HepG2 (cell line): ENCODE measurements at regions not wholly inside any gene's neighbourhood (a gene's known extent, or its start where the extent isn't known, plus 50 kb on each side); places are given as distances from the start of the nearest gene placed in this dataset.
A peak's percentile ranks its signal among the peaks of the same experiment; 100 is the strongest.

Experiments used
- HBP1 ChIP-seq: IDR thresholded peaks from 2 replicates; pipeline ENCODE4 v1.6.1; 2016; ENCODE audit warnings: low read depth, control low read depth
- MIXL1 ChIP-seq: IDR thresholded peaks from 2 replicates; pipeline ENCODE4 v1.6.1; 2016
- NFKB2 ChIP-seq: sonication (generic); formaldehyde crosslinking; IDR thresholded peaks from 2 replicates; pipeline ENCODE4 v1.4.0; 2020; ENCODE audit warnings: missing genetic modification reagents, borderline replicate concordance
- PHF5A ChIP-seq: IDR thresholded peaks from one replicate; pipeline ENCODE4 v1.6.1; 2018; ENCODE audit warnings: low read depth, missing genetic modification reagents; ENCODE audit not compliant: unreplicated experiment
- POGZ ChIP-seq: sonication (generic); formaldehyde crosslinking; IDR thresholded peaks from 2 replicates; pipeline ENCODE4 v1.4.0; 2020; ENCODE audit warnings: mild to moderate bottlenecking, missing genetic modification reagents
- RAD21 ChIP-seq: fragments of 450-650 bp; formaldehyde crosslinking; IDR thresholded peaks from 2 replicates; pipeline ENCODE4 v1.5.0; 2020; ENCODE audit warnings: mild to moderate bottlenecking
- SMC3 ChIP-seq: IDR thresholded peaks from 2 replicates; pipeline ENCODE4 v1.6.1; 2011; ENCODE audit warnings: low read length, improper control_type of control experiment
- SNAPC2 ChIP-seq: sonication (generic); formaldehyde crosslinking; IDR thresholded peaks from 2 replicates; pipeline ENCODE4 v1.8.1; 2022; ENCODE audit warnings: mild to moderate bottlenecking, missing genetic modification reagents
- TERF1 ChIP-seq: sonication (generic); formaldehyde crosslinking; IDR thresholded peaks from 2 replicates; pipeline ENCODE4 v1.8.0; 2022; ENCODE audit warnings: mild to moderate bottlenecking, missing genetic modification reagents, moderate library complexity
- TFAP4 ChIP-seq: sonication (generic); IDR thresholded peaks from 2 replicates; pipeline ENCODE4 v1.6.1; 2016; ENCODE audit warnings: low read depth, borderline replicate concordance
- ZFX ChIP-seq: sonication (generic); formaldehyde crosslinking; IDR thresholded peaks from 2 replicates; pipeline ENCODE4 v1.4.0; 2020; ENCODE audit warnings: mild to moderate bottlenecking, low read depth, missing genetic modification reagents, moderate library complexity
- ZNF101 ChIP-seq: sonication (generic); formaldehyde crosslinking; IDR thresholded peaks from 2 replicates; pipeline ENCODE4 v1.4.0; 2020; ENCODE audit warnings: mild to moderate bottlenecking, low read depth, missing genetic modification reagents, borderline replicate concordance
- ZNF205 ChIP-seq: IDR thresholded peaks from 2 replicates; pipeline ENCODE4 v1.6.1; 2018; ENCODE audit warnings: missing biosample characterization, missing genetic modification reagents
- ZNF484 ChIP-seq: sonication (generic); formaldehyde crosslinking; IDR thresholded peaks from 2 replicates; pipeline ENCODE4 v1.5.1; 2020; ENCODE audit warnings: mild to moderate bottlenecking, low read depth, missing genetic modification reagents, borderline replicate concordance
- ZNF737 ChIP-seq: sonication (generic); formaldehyde crosslinking; IDR thresholded peaks from 2 replicates; pipeline ENCODE4 v1.5.0; 2020; ENCODE audit warnings: missing genetic modification reagents, mild to moderate bottlenecking, borderline replicate concordance
- ZSCAN5A ChIP-seq: sonication (generic); formaldehyde crosslinking; IDR thresholded peaks from 2 replicates; pipeline ENCODE4 v1.8.0; 2022; ENCODE audit warnings: mild to moderate bottlenecking, missing genetic modification reagents, borderline replicate concordance
- TF ChIP-seq, protein P1 (sequence below): sonication (generic); formaldehyde crosslinking; IDR thresholded peaks from 2 replicates; pipeline ENCODE4 v1.5.0; 2020; ENCODE audit warnings: mild to moderate bottlenecking, missing genetic modification reagents, moderate library complexity
- TF ChIP-seq, protein P2 (sequence below): sonication (generic); formaldehyde crosslinking; conservative IDR thresholded peaks from 2 replicates; pipeline ENCODE4 v1.4.0; 2020; ENCODE audit warnings: missing genetic modification reagents
- TF ChIP-seq, protein P3 (sequence below): sonication (generic); formaldehyde crosslinking; IDR thresholded peaks from 2 replicates; pipeline ENCODE4 v1.8.1; 2023; ENCODE audit warnings: missing genetic modification reagents, inconsistent platforms, borderline replicate concordance
- TF ChIP-seq, protein P4 (sequence below): IDR thresholded peaks from 2 replicates; pipeline ENCODE4 v1.6.1; 2016; ENCODE audit warnings: low read depth, borderline replicate concordance

- TF ChIP-seq TERF1 (CRISPR knock-in tag), result no peak
- TF ChIP-seq ZNF484 (CRISPR knock-in tag), result no peak
- peak; percentile 55; the same call in 1 of the 2 replicates for TF ChIP-seq RAD21 (CRISPR knock-in tag)
- TF ChIP-seq, protein P1, sequence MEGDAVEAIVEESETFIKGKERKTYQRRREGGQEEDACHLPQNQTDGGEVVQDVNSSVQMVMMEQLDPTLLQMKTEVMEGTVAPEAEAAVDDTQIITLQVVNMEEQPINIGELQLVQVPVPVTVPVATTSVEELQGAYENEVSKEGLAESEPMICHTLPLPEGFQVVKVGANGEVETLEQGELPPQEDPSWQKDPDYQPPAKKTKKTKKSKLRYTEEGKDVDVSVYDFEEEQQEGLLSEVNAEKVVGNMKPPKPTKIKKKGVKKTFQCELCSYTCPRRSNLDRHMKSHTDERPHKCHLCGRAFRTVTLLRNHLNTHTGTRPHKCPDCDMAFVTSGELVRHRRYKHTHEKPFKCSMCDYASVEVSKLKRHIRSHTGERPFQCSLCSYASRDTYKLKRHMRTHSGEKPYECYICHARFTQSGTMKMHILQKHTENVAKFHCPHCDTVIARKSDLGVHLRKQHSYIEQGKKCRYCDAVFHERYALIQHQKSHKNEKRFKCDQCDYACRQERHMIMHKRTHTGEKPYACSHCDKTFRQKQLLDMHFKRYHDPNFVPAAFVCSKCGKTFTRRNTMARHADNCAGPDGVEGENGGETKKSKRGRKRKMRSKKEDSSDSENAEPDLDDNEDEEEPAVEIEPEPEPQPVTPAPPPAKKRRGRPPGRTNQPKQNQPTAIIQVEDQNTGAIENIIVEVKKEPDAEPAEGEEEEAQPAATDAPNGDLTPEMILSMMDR, result peak; percentile 78
- peak; percentile 38; the same call in 1 of the 2 replicates for TF ChIP-seq ZFX (CRISPR knock-in tag)
- 0 out of 2 replicates have a peak, but pooled peaks have one; percentile 50 for TF ChIP-seq MIXL1 (CRISPR knock-in tag)
- TF ChIP-seq NFKB2, result no peak
- no peak for TF ChIP-seq PHF5A (CRISPR knock-in tag)
- TF ChIP-seq, protein P2, sequence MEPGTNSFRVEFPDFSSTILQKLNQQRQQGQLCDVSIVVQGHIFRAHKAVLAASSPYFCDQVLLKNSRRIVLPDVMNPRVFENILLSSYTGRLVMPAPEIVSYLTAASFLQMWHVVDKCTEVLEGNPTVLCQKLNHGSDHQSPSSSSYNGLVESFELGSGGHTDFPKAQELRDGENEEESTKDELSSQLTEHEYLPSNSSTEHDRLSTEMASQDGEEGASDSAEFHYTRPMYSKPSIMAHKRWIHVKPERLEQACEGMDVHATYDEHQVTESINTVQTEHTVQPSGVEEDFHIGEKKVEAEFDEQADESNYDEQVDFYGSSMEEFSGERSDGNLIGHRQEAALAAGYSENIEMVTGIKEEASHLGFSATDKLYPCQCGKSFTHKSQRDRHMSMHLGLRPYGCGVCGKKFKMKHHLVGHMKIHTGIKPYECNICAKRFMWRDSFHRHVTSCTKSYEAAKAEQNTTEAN (CRISPR knock-in tag), result no peak
- TF ChIP-seq POGZ (CRISPR knock-in tag), result no peak
- no peak for TF ChIP-seq HBP1 (CRISPR knock-in tag)
- TF ChIP-seq, protein P3, sequence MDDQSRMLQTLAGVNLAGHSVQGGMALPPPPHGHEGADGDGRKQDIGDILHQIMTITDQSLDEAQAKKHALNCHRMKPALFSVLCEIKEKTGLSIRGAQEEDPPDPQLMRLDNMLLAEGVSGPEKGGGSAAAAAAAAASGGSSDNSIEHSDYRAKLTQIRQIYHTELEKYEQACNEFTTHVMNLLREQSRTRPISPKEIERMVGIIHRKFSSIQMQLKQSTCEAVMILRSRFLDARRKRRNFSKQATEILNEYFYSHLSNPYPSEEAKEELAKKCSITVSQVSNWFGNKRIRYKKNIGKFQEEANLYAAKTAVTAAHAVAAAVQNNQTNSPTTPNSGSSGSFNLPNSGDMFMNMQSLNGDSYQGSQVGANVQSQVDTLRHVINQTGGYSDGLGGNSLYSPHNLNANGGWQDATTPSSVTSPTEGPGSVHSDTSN (CRISPR knock-in tag), result no peak
- peak; percentile 75 for TF ChIP-seq SMC3
- TF ChIP-seq, protein P4, sequence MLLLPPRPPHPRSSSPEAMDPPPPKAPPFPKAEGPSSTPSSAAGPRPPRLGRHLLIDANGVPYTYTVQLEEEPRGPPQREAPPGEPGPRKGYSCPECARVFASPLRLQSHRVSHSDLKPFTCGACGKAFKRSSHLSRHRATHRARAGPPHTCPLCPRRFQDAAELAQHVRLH (CRISPR knock-in tag), result 0 out of 2 replicates have a peak, but pooled peaks have one; percentile 37
- no peak for TF ChIP-seq ZNF101 (CRISPR knock-in tag)
- no peak for TF ChIP-seq SNAPC2 (CRISPR knock-in tag)
- TF ChIP-seq ZNF205 (CRISPR knock-in tag), result no peak
- TF ChIP-seq ZNF737 (CRISPR knock-in tag), result no peak
- peak; percentile 74; the same call in 1 of the 2 replicates for TF ChIP-seq TFAP4
- no peak for TF ChIP-seq ZSCAN5A (CRISPR knock-in tag)
Observed at GRCh38 chr16:87542531-87543102, 49.8 kb upstream of the ZCCHC14 start (continued).
